ENCODE measurements at regions not wholly inside any gene's neighbourhood (a gene's known extent, or its start where the extent isn't known, plus 50 kb on each side); places are given as distances from the start of the nearest gene placed in this dataset.

DNA sequence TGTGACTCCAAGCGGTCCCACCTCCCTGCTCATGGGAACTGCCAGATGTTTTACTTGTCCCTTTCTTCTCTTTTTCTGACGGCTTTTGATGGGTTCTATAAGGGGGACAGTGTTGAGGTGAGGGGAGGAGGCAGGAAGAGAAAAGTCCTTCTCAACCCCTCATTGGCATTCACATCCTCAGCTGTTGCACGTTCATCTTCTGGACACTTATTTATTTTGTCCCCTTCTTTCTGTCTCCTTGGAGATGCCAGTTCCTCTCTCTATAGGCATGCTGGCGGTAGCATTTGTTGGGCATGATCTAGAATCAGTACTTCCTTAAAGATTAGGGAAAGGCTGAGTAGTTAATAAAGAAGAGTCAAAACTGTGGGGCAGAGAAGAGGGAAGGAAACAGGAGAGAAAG lies 99.0 kb upstream of the KLHL14 start:
- Histone ChIP-seq H2BK20ac (ENCODE audit: low read depth, low read length) (no peak overlapping the region), H3K56ac (ENCODE audit: extremely low read depth, insufficient read depth, low read length) (no peak overlapping the region), H3K4me1 (ENCODE audit: control insufficient read depth, insufficient read depth, low read length) (no peaks in the 10 kb centered on the region), H3K9me3 (ENCODE audit: control insufficient read depth, insufficient read depth, low read length) (no peaks in the 10 kb centered on the region), H2BK15ac (ENCODE audit: low read depth, low read length) (no peak overlapping the region), H3K23ac (ENCODE audit: low read depth, low read length) (no peak overlapping the region), H2BK120ac (ENCODE audit: low read depth, low read length) (no peak overlapping the region), H2AK5ac (ENCODE audit: low read depth, low read length) (no peak overlapping the region), H2AK9ac (replicated peaks; ENCODE audit: low read depth, low read length, poor library complexity) (no peak overlapping the region), H3K18ac (ENCODE audit: low read depth, low read length) (no peak overlapping the region), H4K20me1 (ENCODE audit: insufficient read depth, low read length) (no peaks in the 10 kb centered on the region), H2AFZ (replicated peaks; ENCODE audit: low read length, poor library complexity) (no peak overlapping the region), H3K14ac (replicated peaks; ENCODE audit: low read depth, low read length) (no peak overlapping the region), H3K27me3 (ENCODE audit: control insufficient read depth, insufficient read depth, low read length) (no peaks in the 10 kb centered on the region; the same call in 1 of the 2 replicates), H4K5ac (ENCODE audit: low read depth, low read length) (no peak overlapping the region), H3K9ac (ENCODE audit: low read depth, low read length) (no peak overlapping the region), H4K8ac (ENCODE audit: low read depth in 2 of 2, low read length in 2 of 2) (no peak overlapping the region), H3K36me3 (ENCODE audit: control insufficient read depth, insufficient read depth, low read length) (no peaks in the 10 kb centered on the region), H3K4ac (ENCODE audit: low read depth, low read length) (no peak overlapping the region), H3K27ac (ENCODE audit: insufficient read depth, low read length) (no peak overlapping the region), H3K79me1 (ENCODE audit: low read depth in 1 of 2, low read length in 2 of 2) (no peaks in the 10 kb centered on the region), H3K9me1 (ENCODE audit: insufficient read depth, low read length) (no peaks in the 10 kb centered on the region), H3K4me2 (ENCODE audit: low read depth, low read length) (no peak overlapping the region), H4K91ac (ENCODE audit: insufficient read depth, low read depth, low read length) (no peak overlapping the region), H2BK5ac (ENCODE audit: low read depth, low read length, poor library complexity, severe bottlenecking) (no peak overlapping the region), H3K4me3 (ENCODE audit: insufficient read depth, low read depth, low read length) (no peak overlapping the region)
- no peak for DNase-seq
- ATAC-seq (ENCODE audit: low read depth) = no peak
- no peak for TF ChIP-seq RCOR1 (IDR thresholded peaks at IDR 0.05; ENCODE audit: insufficient replicate concordance, low read length)
- TF ChIP-seq, protein P1, sequence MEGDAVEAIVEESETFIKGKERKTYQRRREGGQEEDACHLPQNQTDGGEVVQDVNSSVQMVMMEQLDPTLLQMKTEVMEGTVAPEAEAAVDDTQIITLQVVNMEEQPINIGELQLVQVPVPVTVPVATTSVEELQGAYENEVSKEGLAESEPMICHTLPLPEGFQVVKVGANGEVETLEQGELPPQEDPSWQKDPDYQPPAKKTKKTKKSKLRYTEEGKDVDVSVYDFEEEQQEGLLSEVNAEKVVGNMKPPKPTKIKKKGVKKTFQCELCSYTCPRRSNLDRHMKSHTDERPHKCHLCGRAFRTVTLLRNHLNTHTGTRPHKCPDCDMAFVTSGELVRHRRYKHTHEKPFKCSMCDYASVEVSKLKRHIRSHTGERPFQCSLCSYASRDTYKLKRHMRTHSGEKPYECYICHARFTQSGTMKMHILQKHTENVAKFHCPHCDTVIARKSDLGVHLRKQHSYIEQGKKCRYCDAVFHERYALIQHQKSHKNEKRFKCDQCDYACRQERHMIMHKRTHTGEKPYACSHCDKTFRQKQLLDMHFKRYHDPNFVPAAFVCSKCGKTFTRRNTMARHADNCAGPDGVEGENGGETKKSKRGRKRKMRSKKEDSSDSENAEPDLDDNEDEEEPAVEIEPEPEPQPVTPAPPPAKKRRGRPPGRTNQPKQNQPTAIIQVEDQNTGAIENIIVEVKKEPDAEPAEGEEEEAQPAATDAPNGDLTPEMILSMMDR (conservative IDR thresholded peaks at IDR 0.05; ENCODE audit: low read depth, low read length) = no peak
- no peak for TF ChIP-seq POLR2A (IDR thresholded peaks at IDR 0.05; ENCODE audit: low read depth, low read length)
- TF ChIP-seq BHLHE40 (IDR thresholded peaks at IDR 0.05; ENCODE audit: low read depth, low read length) = no peak
- TF ChIP-seq RAD21 (IDR thresholded peaks at IDR 0.05; ENCODE audit: low read length) = no peak
- intact Hi-C loops (cut with micrococcal nuclease) = loop anchor here (10.0 kb wide), 1 partner anchor 247 kb away; no protein-coding TSS in a partner anchor
- dilution Hi-C loops (cut with HindIII; ENCODE audit: low sequenced_read_pairs, unreplicated experiment) = no loop called here
- no CpG with 5 or more reads among the region's 4 CpGs for WGBS, 2 experiments (ENCODE audit: extremely low coverage in 2 of 2, insufficient read length in 1 of 2)
- BruUV-seq (replicated peaks) = no TSS peak
- in situ Hi-C loops (cut with MboI; ENCODE audit: low sequenced_read_pairs) = no loop called here
- POLR2A ChIA-PET (ENCODE audit: unreplicated experiment) = no interaction called here
- CTCF ChIA-PET = no interaction called here

All from IMR-90 (cell line).